HG02884 (cell line): ENCODE measurements at regions not wholly inside any gene's neighbourhood (a gene's known extent, or its start where the extent isn't known, plus 50 kb on each side); places are given as distances from the start of the nearest gene placed in this dataset.

Experiments
- ATAC-seq: cut with Tn5 transposase; IDR thresholded peaks from one replicate; pipeline ENCODE4 v1.9.1; 2021; ENCODE audit warnings: mild to moderate bottlenecking, moderate library complexity; ENCODE audit not compliant: unreplicated experiment

GRCh38 chr2:138428710-138429440 is 72.7 kb upstream of the SPOPL start:
- no peak for ATAC-seq

- ATAC-seq: no peak
Measured at GRCh38 chr2:138430181-138430580, 71.4 kb upstream of the SPOPL start.

- peak; percentile 71 for ATAC-seq
Measured at GRCh38 chr2:138432971-138433370, 68.6 kb upstream of the SPOPL start.

- no peak for ATAC-seq
Measured at GRCh38 chr2:138433995-138434951, 67.3 kb upstream of the SPOPL start.

GRCh38 chr2:138435701-138436100 is 65.9 kb upstream of the SPOPL start:
- ATAC-seq: no peak

- no peak for ATAC-seq
Measured at GRCh38 chr2:138439733-138440132, 61.8 kb upstream of the SPOPL start.

- ATAC-seq: no peak
Measured at GRCh38 chr2:138440759-138441158, 60.8 kb upstream of the SPOPL start.

GRCh38 chr2:138441916-138442315 is 59.7 kb upstream of the SPOPL start:
- no peak for ATAC-seq

GRCh38 chr2:138444411-138444810 is 57.2 kb upstream of the SPOPL start:
- no peak for ATAC-seq

GRCh38 chr2:138445227-138445626 is 56.3 kb upstream of the SPOPL start:
- no peak for ATAC-seq

GRCh38 chr2:138446043-138446442 is 55.5 kb upstream of the SPOPL start:
- ATAC-seq: no peak

- no peak for ATAC-seq
Measured at GRCh38 chr2:138447889-138448570, 53.5 kb upstream of the SPOPL start.
